ENCODE measurements at regions not wholly inside any gene's neighbourhood (a gene's known extent, or its start where the extent isn't known, plus 50 kb on each side); places are given as distances from the start of the nearest gene placed in this dataset.

DNA sequence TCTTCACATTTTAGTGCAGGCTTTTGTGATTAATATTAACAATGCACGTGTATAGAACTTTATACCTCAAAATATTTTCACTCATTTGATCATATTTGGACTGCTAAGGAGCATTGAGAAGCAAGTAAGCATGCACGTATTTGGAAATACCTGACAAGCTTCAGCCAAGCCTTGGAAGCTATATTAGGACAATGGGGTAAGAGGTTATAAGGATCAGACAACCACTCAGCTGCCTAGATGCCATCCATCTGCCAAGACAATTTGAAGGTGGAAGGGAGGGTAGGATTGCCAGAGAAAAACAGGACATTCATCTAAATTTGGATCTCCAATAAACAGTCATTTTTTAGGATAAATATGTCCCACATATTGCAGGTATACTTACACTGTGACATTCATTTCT, 394.9 kb upstream of the CFAP20DC start:
- no peak for ATAC-seq (replicated peaks in 1 of 4)
- H3K4me1 ChIP-seq (ENCODE audit: control insufficient read depth in 1 of 2, extremely low read depth in 1 of 2, insufficient read depth in 2 of 2, low read length in 2 of 2), result peaks cover 30 to 32% of the 10 kb centered on the region in 2 experiments
- POLR2A ChIA-PET, result interaction anchor here in 1 of 2 donors (0.5 kb wide), 1 partner anchor 18 kb away, joined by 3 read pairs; no protein-coding TSS in a partner anchor
- H3K27ac ChIP-seq (ENCODE audit: low read length), result peak overlapping the region; percentile 77
- H3K4me3 ChIP-seq (ENCODE audit: control insufficient read depth in 1 of 2, extremely low read depth in 1 of 2, low read length in 1 of 2), result no peak overlapping the region
- H3K36me3 ChIP-seq (ENCODE audit: control insufficient read depth in 2 of 2, extremely low read depth in 1 of 2, insufficient read depth in 1 of 2, low read length in 1 of 2), result peaks cover 0 to 3% of the 10 kb centered on the region in 2 donors
- no peaks in the 10 kb centered on the region for H3K27me3 ChIP-seq (replicated peaks in 1 of 2; ENCODE audit: control insufficient read depth in 2 of 2, extremely low read depth in 1 of 2, insufficient read depth in 2 of 2, low read length in 1 of 2)
- H3K36me3 Mint-ChIP-seq, result no peaks in the 10 kb centered on the region
- no CpG with 5 or more reads among the region's 2 CpGs for WGBS (ENCODE audit: insufficient coverage)
- peaks cover 0 to 5% (median 0%) of the 10 kb centered on the region in 3 donors for H3K9me3 Mint-ChIP-seq
- H3K4me3 Mint-ChIP-seq, result peak overlapping the region in 1 of 3 donors; percentile 69
- CTCF ChIA-PET, result no interaction called here
- no peaks in the 10 kb centered on the region for H3K27me3 Mint-ChIP-seq
- H3K9me3 ChIP-seq, result no peaks in the 10 kb centered on the region
- DNase-seq, result no peak
- peak overlapping the region; percentile 95 for H3K27ac Mint-ChIP-seq
- peaks cover 62 to 79% (median 72%) of the 10 kb centered on the region in 3 donors for H3K4me1 Mint-ChIP-seq

GRCh38 chr3:59444294-59444671, 394.5 kb upstream of the CFAP20DC start:
- POLR2A ChIA-PET, result interaction anchor here in 1 of 2 donors (0.7 kb wide), 1 partner anchor 28 kb away, joined by 3 read pairs; no protein-coding TSS in a partner anchor
- Mint-ChIP-seq H3K9me3 (peaks cover 0 to 5% (median 0%) of the 10 kb centered on the region in 3 donors), H3K27ac (peak overlapping the region; percentile 95), H3K4me3 (peak overlapping the region; percentile 64 to 74 (median 69)), H3K36me3 (no peaks in the 10 kb centered on the region), H3K4me1 (peaks cover 58 to 75% (median 68%) of the 10 kb centered on the region in 3 donors), H3K27me3 (no peaks in the 10 kb centered on the region)
- peaks cover 28% of the 10 kb centered on the region in 2 experiments for H3K4me1 ChIP-seq (ENCODE audit: control insufficient read depth in 1 of 2, extremely low read depth in 1 of 2, insufficient read depth in 2 of 2, low read length in 2 of 2)
- peak in 11 of 35 experiments; percentile 7 to 39 (median 16) for DNase-seq
- no peaks in the 10 kb centered on the region for H3K27me3 ChIP-seq (replicated peaks in 1 of 2; ENCODE audit: control insufficient read depth in 2 of 2, extremely low read depth in 1 of 2, insufficient read depth in 2 of 2, low read length in 1 of 2)
- peak overlapping the region in 1 of 2 donors; percentile 11 for H3K4me3 ChIP-seq (ENCODE audit: control insufficient read depth in 1 of 2, extremely low read depth in 1 of 2, low read length in 1 of 2)
- peaks cover 0 to 3% of the 10 kb centered on the region in 2 donors for H3K36me3 ChIP-seq (ENCODE audit: control insufficient read depth in 2 of 2, extremely low read depth in 1 of 2, insufficient read depth in 1 of 2, low read length in 1 of 2)
- CTCF ChIA-PET, result no interaction called here
- H3K9me3 ChIP-seq, result no peaks in the 10 kb centered on the region
- peak in 3 of 4 experiments; percentile 62 to 81 (median 63) for ATAC-seq (replicated peaks in 1 of 4)
- no CpG with 5 or more reads among the region's 1 CpG for WGBS (ENCODE audit: insufficient coverage)
- peak overlapping the region; percentile 77 for H3K27ac ChIP-seq (ENCODE audit: low read length)

DNA sequence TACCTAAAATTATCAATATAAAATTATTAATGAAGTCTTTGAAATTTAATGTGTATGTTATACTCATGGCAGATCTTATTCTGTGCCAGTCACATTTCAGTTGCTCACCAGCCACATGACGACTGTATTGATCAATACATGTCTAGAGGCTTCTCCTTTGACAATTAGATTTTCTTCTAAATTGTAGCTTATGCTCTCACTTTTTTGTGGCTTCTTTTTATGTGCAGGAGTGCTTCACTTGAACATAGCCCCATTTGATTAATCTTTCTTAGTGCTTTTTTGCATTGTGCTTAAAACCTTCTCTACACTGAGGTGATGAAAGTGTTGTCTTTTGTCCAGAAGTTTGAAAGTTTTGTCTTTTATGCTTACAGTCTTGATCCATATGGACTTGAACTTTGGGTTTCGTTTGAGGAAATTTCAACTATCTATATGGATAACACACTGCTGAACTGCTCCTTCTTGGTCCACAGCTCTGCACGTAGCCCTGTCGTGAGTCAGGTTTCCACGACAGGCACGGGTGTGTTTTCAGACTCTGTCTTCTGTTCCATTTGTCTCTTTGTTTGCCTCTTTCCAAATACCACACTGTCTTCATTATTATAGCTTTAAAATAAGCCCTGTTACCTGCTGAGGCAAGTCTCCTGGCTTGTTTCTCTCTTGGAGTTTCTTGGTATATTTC, 393.9 kb upstream of the CFAP20DC start:
- WGBS (ENCODE audit: insufficient coverage), result 45% methylated on average over 2 of the region's 6 CpGs
- ATAC-seq (replicated peaks in 1 of 4), result peak in 3 of 4 experiments; percentile 53 to 70 (median 56)
- H3K4me1 ChIP-seq (ENCODE audit: control insufficient read depth in 1 of 2, extremely low read depth in 1 of 2, insufficient read depth in 2 of 2, low read length in 2 of 2), result peaks cover 23 to 26% of the 10 kb centered on the region in 2 experiments
- CTCF ChIA-PET, result interaction anchor here in 1 of 2 donors (0.6 kb wide), 1 partner anchor 221 kb away, joined by 3 read pairs; no protein-coding TSS in a partner anchor
- peak overlapping the region; percentile 64 to 74 (median 69) for H3K4me3 Mint-ChIP-seq
- H3K27ac ChIP-seq (ENCODE audit: low read length), result peak overlapping the region; percentile 77
- H3K9me3 Mint-ChIP-seq, result peaks cover 0 to 5% (median 0%) of the 10 kb centered on the region in 3 donors
- no peaks in the 10 kb centered on the region for H3K36me3 ChIP-seq (ENCODE audit: control insufficient read depth in 2 of 2, extremely low read depth in 1 of 2, insufficient read depth in 1 of 2, low read length in 1 of 2)
- peak overlapping the region in 1 of 2 donors; percentile 11 for H3K4me3 ChIP-seq (ENCODE audit: control insufficient read depth in 1 of 2, extremely low read depth in 1 of 2, low read length in 1 of 2)
- peak overlapping the region; percentile 95 for H3K27ac Mint-ChIP-seq
- no peaks in the 10 kb centered on the region for H3K27me3 Mint-ChIP-seq
- H3K36me3 Mint-ChIP-seq, result no peaks in the 10 kb centered on the region
- no peak for DNase-seq
- POLR2A ChIA-PET, result interaction anchor here in 1 of 2 donors (0.7 kb wide), 1 partner anchor 29 kb away, joined by 3 read pairs; no protein-coding TSS in a partner anchor
- no peaks in the 10 kb centered on the region for H3K27me3 ChIP-seq (replicated peaks in 1 of 2; ENCODE audit: control insufficient read depth in 2 of 2, extremely low read depth in 1 of 2, insufficient read depth in 2 of 2, low read length in 1 of 2)
- no peaks in the 10 kb centered on the region for H3K9me3 ChIP-seq
- peaks cover 53 to 70% (median 63%) of the 10 kb centered on the region in 3 donors for H3K4me1 Mint-ChIP-seq

DNA sequence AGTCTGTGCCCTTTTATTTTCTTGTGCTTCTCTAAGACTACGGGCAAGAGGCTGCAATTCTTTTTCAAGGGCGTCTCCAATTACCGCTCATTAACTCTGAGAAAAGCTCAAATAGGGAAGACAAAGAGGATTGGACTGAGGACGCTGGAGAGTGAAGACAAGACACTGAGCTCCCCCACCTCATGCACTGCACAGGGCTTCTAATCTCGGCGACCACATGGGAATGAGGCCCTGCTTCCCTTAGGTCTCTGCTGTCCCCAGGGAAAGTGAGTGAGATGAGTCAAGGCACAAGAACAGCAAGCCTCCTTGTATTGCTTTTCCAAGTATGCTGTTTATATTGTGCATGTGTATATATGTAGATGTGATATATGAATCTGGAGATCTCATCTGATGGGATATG, 392.2 kb upstream of the CFAP20DC start:
- POLR2A ChIA-PET, result interaction anchor here in 1 of 2 donors (0.5 kb wide), 1 partner anchor 22 kb away, joined by 3 read pairs; no protein-coding TSS in a partner anchor

DNA sequence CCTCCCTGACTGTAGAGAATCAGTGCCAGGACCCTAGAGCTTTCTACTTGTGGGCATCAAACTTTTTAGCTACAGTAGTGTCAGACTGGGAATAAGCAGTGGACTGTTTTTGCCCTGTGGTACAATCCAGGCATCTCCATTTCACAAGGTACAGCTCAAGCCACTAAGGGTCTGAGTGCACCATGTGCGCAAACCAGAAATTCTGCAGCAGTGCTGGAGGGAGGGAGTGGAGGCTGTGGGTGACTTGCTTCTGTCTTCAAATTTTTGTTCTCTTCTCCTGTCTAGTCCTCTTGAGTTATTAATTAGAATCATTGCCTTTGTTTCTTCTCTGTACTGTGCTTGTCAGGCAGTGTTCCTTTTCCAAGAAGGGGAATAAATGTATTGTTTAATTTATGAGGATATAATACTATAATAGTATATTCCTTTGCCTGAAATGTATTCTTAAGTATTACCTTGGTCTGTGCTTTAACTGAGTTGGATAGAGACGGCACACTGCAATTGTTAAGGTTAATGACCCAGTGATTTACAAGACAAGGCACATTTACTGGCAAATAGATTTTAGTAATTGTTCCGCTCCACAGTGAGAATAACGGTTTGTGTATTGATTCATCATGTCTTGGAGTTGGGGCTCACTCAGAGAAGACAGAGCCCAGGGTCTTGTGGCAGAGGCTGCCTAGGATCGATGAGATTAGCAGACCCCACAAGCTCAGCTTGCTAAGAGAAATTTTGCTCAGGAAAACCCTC, 390.6 kb upstream of the CFAP20DC start:
- no peaks in the 10 kb centered on the region for H3K27me3 ChIP-seq (replicated peaks in 1 of 2; ENCODE audit: control insufficient read depth in 2 of 2, extremely low read depth in 1 of 2, insufficient read depth in 2 of 2, low read length in 1 of 2)
- H3K4me1 ChIP-seq (ENCODE audit: control insufficient read depth in 1 of 2, extremely low read depth in 1 of 2, insufficient read depth in 2 of 2, low read length in 2 of 2), result peaks cover 15 to 27% of the 10 kb centered on the region in 2 experiments
- no peak overlapping the region for H3K4me3 ChIP-seq (ENCODE audit: control insufficient read depth in 1 of 2, extremely low read depth in 1 of 2, low read length in 1 of 2)
- no peak for DNase-seq
- ChIA-PET CTCF (interaction anchor here (0.7 to 1.2 kb wide), 2 partner anchors 11 to 395 kb away, joined by 3 read pairs; no protein-coding TSS in a partner anchor), POLR2A (no interaction called here)
- no peaks in the 10 kb centered on the region for H3K27me3 Mint-ChIP-seq
- peaks cover 31 to 46% (median 44%) of the 10 kb centered on the region in 3 donors for H3K4me1 Mint-ChIP-seq
- peak overlapping the region in 1 of 2 donors; percentile 30 for H3K27ac Mint-ChIP-seq
- H3K9me3 Mint-ChIP-seq, result no peaks in the 10 kb centered on the region
- H3K4me3 Mint-ChIP-seq, result no peak overlapping the region
- H3K27ac ChIP-seq (ENCODE audit: low read length), result no peak overlapping the region
- 96% methylated on average over 4 of the region's 5 CpGs for WGBS (ENCODE audit: insufficient coverage)
- H3K36me3 Mint-ChIP-seq, result no peaks in the 10 kb centered on the region
- no peak for ATAC-seq (replicated peaks in 1 of 4)
- H3K9me3 ChIP-seq, result no peaks in the 10 kb centered on the region
- no peaks in the 10 kb centered on the region for H3K36me3 ChIP-seq (ENCODE audit: control insufficient read depth in 2 of 2, extremely low read depth in 1 of 2, insufficient read depth in 1 of 2, low read length in 1 of 2)

More for the DNA sequence above, 392.2 kb upstream of the CFAP20DC start:
- peaks cover 39 to 53% (median 47%) of the 10 kb centered on the region in 3 donors for H3K4me1 Mint-ChIP-seq
- ATAC-seq (replicated peaks in 1 of 4) (no peak), DNase-seq (no peak)
- Histone ChIP-seq H3K36me3 (ENCODE audit: control insufficient read depth in 2 of 2, extremely low read depth in 1 of 2, insufficient read depth in 1 of 2, low read length in 1 of 2) (no peaks in the 10 kb centered on the region), H3K4me1 (ENCODE audit: control insufficient read depth in 1 of 2, extremely low read depth in 1 of 2, insufficient read depth in 2 of 2, low read length in 2 of 2) (peaks cover 17 to 26% of the 10 kb centered on the region in 2 experiments), H3K27ac (ENCODE audit: low read length) (no peak overlapping the region), H3K9me3 (no peaks in the 10 kb centered on the region), H3K4me3 (ENCODE audit: control insufficient read depth in 1 of 2, extremely low read depth in 1 of 2, low read length in 1 of 2) (no peak overlapping the region), H3K27me3 (replicated peaks in 1 of 2; ENCODE audit: control insufficient read depth in 2 of 2, extremely low read depth in 1 of 2, insufficient read depth in 2 of 2, low read length in 1 of 2) (no peaks in the 10 kb centered on the region)
- WGBS (ENCODE audit: insufficient coverage), result 100% methylated on average over 2 of the region's 6 CpGs
- CTCF ChIA-PET, result no interaction called here
- H3K4me3 Mint-ChIP-seq, result no peak overlapping the region
- H3K27me3 Mint-ChIP-seq, result no peaks in the 10 kb centered on the region
- no peaks in the 10 kb centered on the region for H3K36me3 Mint-ChIP-seq
- H3K9me3 Mint-ChIP-seq, result no peaks in the 10 kb centered on the region
- peak overlapping the region in 1 of 2 donors; percentile 41 for H3K27ac Mint-ChIP-seq

DNA sequence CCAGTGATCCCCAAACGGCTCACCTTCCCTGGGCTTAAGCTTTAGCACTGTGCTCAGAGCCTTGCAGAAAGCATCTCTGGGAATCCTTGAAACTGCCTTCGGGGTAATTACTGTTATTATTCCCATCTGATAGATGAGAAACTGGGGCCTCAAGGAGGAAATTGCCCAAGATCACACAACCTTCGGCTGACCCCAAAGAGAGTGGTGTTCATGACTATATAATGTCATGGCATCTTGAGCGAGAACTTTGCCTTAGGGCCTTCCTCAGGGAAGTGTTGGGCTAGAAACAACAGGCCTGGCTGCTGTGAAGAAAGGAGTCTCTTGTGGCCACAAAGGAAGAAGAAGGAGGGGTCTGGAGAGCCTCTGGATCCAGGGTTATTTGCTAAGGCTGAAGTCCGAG, 388.7 kb upstream of the CFAP20DC start:
- H3K27me3 ChIP-seq (replicated peaks in 1 of 2; ENCODE audit: control insufficient read depth in 2 of 2, extremely low read depth in 1 of 2, insufficient read depth in 2 of 2, low read length in 1 of 2), result no peaks in the 10 kb centered on the region
- 100% methylated on average over 1 of the region's 5 CpGs for WGBS (ENCODE audit: insufficient coverage)
- H3K27me3 Mint-ChIP-seq, result no peaks in the 10 kb centered on the region
- no peaks in the 10 kb centered on the region for H3K9me3 ChIP-seq
- ChIA-PET POLR2A (no interaction called here), CTCF (no interaction called here)
- no peak overlapping the region for H3K4me3 ChIP-seq (ENCODE audit: control insufficient read depth in 1 of 2, extremely low read depth in 1 of 2, low read length in 1 of 2)
- H3K9me3 Mint-ChIP-seq, result peaks cover 0 to 12% (median 4%) of the 10 kb centered on the region in 3 donors
- no peak overlapping the region for H3K27ac ChIP-seq (ENCODE audit: low read length)
- no peak overlapping the region for H3K27ac Mint-ChIP-seq
- H3K36me3 Mint-ChIP-seq, result no peaks in the 10 kb centered on the region
- peaks cover 0 to 9% of the 10 kb centered on the region in 2 experiments for H3K4me1 ChIP-seq (ENCODE audit: control insufficient read depth in 1 of 2, extremely low read depth in 1 of 2, insufficient read depth in 2 of 2, low read length in 2 of 2)
- no peak for ATAC-seq (replicated peaks in 1 of 4)
- H3K4me1 Mint-ChIP-seq, result peaks cover 11 to 36% (median 24%) of the 10 kb centered on the region in 3 donors
- no peak overlapping the region for H3K4me3 Mint-ChIP-seq
- no peaks in the 10 kb centered on the region for H3K36me3 ChIP-seq (ENCODE audit: control insufficient read depth in 2 of 2, extremely low read depth in 1 of 2, insufficient read depth in 1 of 2, low read length in 1 of 2)
- DNase-seq, result no peak
